WERI-Rb-1 (cell line): ENCODE measurements at regions not wholly inside any gene's neighbourhood (a gene's known extent, or its start where the extent isn't known, plus 50 kb on each side); places are given as distances from the start of the nearest gene placed in this dataset.
"Not testable (repeated sequence)": the region's sequence is repeated elsewhere in the genome, so short reads cannot be mapped to it uniquely, and the experiment has no call there.

Experiments
- DNase-seq: peaks from one replicate; pipeline ENCODE4 v3.0.0-alpha.2; 2020
- H3K27ac ChIP-seq: fragments of 250-450 bp; sonication (Bioruptor Pico); 2 replicates; pipeline ENCODE4 v1.5.1; 2020; ENCODE audit warnings: mild to moderate bottlenecking, moderate library complexity
- H3K27me3 ChIP-seq: fragments of 250-450 bp; sonication (Bioruptor Pico); 2 replicates; pipeline ENCODE4 v1.5.1; 2021; ENCODE audit warnings: mild to moderate bottlenecking, low read depth, moderate library complexity; ENCODE audit not compliant: insufficient read depth, severe bottlenecking
- H3K36me3 ChIP-seq: fragments of 250-450 bp; sonication (Bioruptor Pico); 2 replicates; pipeline ENCODE4 v1.5.1; 2020; ENCODE audit warnings: mild to moderate bottlenecking, moderate library complexity
- H3K4me3 ChIP-seq: 2 replicates; pipeline ENCODE4 v1.5.1; 2011; ENCODE audit warnings: low read depth, mild to moderate bottlenecking, control low read depth, low read length
- H3K9me3 ChIP-seq: fragments of 250-450 bp; sonication (Bioruptor Pico); 2 replicates; pipeline ENCODE4 v1.5.1; 2021; ENCODE audit warnings: mild to moderate bottlenecking, moderate library complexity; ENCODE audit not compliant: severe bottlenecking
- TF ChIP-seq, protein P1 (sequence below): IDR thresholded peaks from 2 replicates; pipeline ENCODE4 v1.5.1; 2011; ENCODE audit warnings: low read depth, mild to moderate bottlenecking, control low read depth, inconsistent platforms, low read length

DNA sequence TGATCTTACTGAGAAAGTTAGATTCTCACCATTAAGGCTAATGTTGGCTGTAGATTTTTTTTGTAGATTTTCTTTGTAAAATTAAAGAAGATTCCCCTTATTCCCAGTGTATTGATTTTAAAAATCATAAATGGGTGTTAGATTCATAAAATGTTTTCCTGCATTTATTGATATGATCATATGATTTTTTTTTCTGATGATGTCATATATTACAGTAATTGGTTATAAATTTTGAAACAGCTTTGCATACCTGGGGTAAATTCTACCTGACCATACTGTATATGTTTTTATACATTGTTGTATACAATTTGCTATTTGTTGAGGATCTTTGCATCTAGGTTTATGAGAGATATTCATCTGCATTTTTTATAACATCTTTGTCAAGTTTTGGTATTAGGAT, 880.3 kb upstream of the GRIA3 start:
- Histone ChIP-seq H3K36me3 (no peaks in the 10 kb centered on the region), H3K4me3 (no peak overlapping the region), H3K27me3 (peaks cover 22% of the 10 kb centered on the region), H3K27ac (no peak overlapping the region), H3K9me3 (no peaks in the 10 kb centered on the region)
- TF ChIP-seq, protein P1, sequence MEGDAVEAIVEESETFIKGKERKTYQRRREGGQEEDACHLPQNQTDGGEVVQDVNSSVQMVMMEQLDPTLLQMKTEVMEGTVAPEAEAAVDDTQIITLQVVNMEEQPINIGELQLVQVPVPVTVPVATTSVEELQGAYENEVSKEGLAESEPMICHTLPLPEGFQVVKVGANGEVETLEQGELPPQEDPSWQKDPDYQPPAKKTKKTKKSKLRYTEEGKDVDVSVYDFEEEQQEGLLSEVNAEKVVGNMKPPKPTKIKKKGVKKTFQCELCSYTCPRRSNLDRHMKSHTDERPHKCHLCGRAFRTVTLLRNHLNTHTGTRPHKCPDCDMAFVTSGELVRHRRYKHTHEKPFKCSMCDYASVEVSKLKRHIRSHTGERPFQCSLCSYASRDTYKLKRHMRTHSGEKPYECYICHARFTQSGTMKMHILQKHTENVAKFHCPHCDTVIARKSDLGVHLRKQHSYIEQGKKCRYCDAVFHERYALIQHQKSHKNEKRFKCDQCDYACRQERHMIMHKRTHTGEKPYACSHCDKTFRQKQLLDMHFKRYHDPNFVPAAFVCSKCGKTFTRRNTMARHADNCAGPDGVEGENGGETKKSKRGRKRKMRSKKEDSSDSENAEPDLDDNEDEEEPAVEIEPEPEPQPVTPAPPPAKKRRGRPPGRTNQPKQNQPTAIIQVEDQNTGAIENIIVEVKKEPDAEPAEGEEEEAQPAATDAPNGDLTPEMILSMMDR, result no peak
- DNase-seq, result no peak

DNA sequence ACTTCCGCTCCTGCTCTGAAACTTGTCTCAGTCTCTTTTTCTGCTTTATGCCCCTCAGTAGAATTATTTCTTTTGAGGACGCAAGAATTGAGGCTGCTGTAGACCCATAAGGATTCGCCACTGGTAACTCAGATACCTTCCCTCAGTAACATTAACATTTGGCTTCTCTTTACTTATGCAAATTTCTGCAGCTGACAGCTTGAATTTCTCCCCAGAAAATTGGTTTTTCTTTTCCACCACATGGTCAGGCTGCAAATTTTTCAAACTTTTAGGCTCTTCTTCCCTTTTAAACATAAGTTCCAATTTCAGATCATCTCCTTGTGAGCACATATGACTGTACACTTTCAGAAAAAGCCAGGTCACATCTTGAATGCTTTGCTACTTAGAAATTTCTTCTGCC, 839.3 kb upstream of the GRIA3 start:
- Histone ChIP-seq H3K36me3 (no peaks in the 10 kb centered on the region), H3K27ac (no peak overlapping the region), H3K4me3 (no peak overlapping the region), H3K27me3 (peaks cover 7% of the 10 kb centered on the region), H3K9me3 (no peaks in the 10 kb centered on the region)
- TF ChIP-seq, protein P1, result no peak
- DNase-seq, result no peak

DNA sequence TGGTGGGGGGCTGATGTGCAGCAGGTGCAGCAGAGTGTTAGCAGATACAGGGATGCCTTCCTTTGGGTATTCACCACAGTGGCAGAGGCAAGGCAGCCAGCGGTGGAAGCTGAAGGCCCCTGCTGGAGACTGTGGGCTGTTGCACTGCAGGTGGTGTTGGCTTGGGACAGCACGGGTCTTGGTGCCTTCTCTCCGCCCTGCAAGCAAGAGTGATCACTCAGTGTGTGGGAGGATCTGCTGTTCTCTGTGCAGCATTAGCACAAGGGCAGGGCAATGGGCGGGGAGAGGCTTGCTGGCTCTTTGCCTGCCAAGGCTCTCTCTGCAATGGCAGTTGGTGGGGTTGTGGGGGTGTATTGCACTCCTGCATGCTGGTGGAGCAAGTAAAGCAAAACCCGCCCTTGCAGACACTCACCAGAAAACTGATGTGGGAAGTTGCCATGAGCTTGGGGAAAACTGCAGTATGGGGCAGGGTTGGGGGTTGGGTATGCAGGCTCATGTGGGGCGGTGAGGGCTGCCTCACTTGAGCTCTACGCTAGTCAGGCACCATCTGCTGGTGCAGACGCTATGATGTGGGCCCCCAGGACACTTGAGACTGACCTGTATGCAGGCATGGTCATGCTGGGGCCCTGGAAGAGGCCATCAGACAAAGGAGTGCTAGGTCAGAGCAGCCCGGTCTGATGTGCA, 820.8 kb upstream of the GRIA3 start:
- Histone ChIP-seq H3K27ac (no peak overlapping the region), H3K36me3 (no peaks in the 10 kb centered on the region), H3K4me3 (no peak overlapping the region), H3K27me3 (peaks cover 17% of the 10 kb centered on the region), H3K9me3 (no peaks in the 10 kb centered on the region)
- DNase-seq, result no peak
- TF ChIP-seq, protein P1, result 0 out of 2 replicates have a peak, but pooled peaks have one; percentile 10

DNA sequence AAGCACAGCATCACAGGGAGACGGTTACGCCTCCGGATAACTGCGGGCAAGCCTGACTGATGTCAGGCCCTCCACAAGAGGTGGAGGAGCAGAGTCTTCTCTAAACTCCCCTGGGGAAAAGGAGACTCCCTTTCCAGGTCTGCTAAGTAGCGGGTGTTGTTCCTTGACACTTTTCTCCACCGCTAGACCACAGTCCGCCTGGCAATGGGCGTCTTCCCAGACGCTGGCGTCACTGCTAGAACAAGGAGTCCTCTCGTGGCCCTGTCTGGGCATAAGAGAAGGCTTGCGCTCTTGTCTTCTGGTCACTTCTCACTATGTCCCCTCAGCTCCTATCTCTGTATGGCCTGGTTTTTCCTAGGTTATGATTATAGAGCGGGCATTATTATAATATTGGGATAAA, 808.5 kb upstream of the GRIA3 start:
- DNase-seq, H3K9me3 ChIP-seq, H3K27ac ChIP-seq, H3K4me3 ChIP-seq, H3K36me3 ChIP-seq: not testable (repeated sequence)
- H3K27me3 ChIP-seq, result peaks cover 12% of the 10 kb centered on the region

DNA sequence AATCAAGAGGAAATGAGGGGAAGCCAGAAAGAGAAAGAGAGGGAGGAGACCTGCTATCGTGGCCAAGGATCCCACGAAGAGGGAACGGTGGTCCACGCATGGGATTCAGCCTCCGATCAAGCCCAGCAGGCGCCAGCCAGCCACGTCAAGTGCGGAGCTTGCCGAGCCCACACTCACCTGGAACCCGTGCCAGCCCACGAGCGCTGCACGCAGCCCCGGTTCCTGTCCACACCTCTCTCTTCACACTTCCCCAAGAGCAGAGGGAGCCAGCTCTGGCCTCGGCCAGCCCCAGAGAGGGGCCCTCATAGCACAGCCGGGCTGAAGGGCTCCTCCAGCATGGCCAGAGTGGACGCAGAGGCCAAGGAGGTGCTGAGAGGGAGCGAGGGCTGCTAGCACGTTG, 795.1 kb upstream of the GRIA3 start:
- peaks cover 16% of the 10 kb centered on the region for H3K27me3 ChIP-seq
- TF ChIP-seq, protein P1, result no peak
- H3K9me3 ChIP-seq, result no peaks in the 10 kb centered on the region
- no peak overlapping the region for H3K27ac ChIP-seq
- no peak for DNase-seq
- no peak overlapping the region for H3K4me3 ChIP-seq
- no peaks in the 10 kb centered on the region for H3K36me3 ChIP-seq

DNA sequence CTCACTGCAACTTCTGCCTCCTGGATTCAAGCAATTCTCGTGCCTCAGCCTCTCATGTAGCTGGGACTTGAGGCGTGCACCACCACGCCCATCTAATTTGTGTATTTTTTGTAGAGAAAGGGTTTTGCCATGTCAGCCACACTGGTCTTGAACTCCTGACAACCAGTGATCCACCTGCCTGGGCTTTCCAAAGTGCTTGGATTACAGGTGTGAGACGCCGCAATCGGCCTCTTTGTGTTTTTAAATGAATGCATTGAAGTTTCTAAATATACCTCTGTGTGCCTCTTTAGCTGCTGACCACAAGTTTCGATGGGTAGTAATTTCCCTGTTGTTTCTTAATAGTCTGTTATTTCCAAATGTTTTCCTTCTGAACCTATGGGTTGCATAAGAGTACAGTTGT, 765.3 kb upstream of the GRIA3 start:
- TF ChIP-seq, protein P1, result no peak
- DNase-seq, result no peak
- Histone ChIP-seq H3K4me3 (no peak overlapping the region), H3K36me3 (no peaks in the 10 kb centered on the region), H3K27ac (no peak overlapping the region), H3K27me3 (no peaks in the 10 kb centered on the region), H3K9me3 (no peaks in the 10 kb centered on the region)
